Neuronal stem cell (in vitro differentiated cells): ENCODE measurements at regions not wholly inside any gene's neighbourhood (a gene's known extent, or its start where the extent isn't known, plus 50 kb on each side); places are given as distances from the start of the nearest gene placed in this dataset.

Experiments used
- DNase-seq: peaks from one replicate; pipeline ENCODE4 v3.0.0-alpha.2; 2013; ENCODE audit warnings: low spot score
- H2AFZ ChIP-seq: one replicate; pipeline ENCODE4 v1.6.1; 2013; ENCODE audit warnings: mild to moderate bottlenecking, low read length, inconsistent platforms
- H2AK5ac ChIP-seq: 2 replicates; pipeline ENCODE4 v1.6.1; 2013; ENCODE audit warnings: low read depth, mild to moderate bottlenecking, inconsistent platforms, low read length, moderate library complexity, mixed read lengths
- H2BK120ac ChIP-seq: 2 replicates; pipeline ENCODE4 v1.6.1; 2013; ENCODE audit warnings: low read depth, mild to moderate bottlenecking, inconsistent platforms, low read length, moderate library complexity, mixed read lengths
- H2BK12ac ChIP-seq: one replicate; pipeline ENCODE4 v1.6.1; 2013; ENCODE audit warnings: low read length, inconsistent platforms
- H2BK15ac ChIP-seq: 2 replicates; pipeline ENCODE4 v1.6.1; 2013; ENCODE audit warnings: mild to moderate bottlenecking, low read length, inconsistent platforms, mixed read lengths
- H2BK5ac ChIP-seq: one replicate; pipeline ENCODE4 v1.6.1; 2013; ENCODE audit warnings: inconsistent platforms, mild to moderate bottlenecking, low read length, moderate library complexity
- H3K14ac ChIP-seq: one replicate; pipeline ENCODE4 v1.6.1; 2013; ENCODE audit warnings: low read length, inconsistent platforms
- H3K18ac ChIP-seq: 2 replicates; pipeline ENCODE4 v1.6.1; 2013; ENCODE audit warnings: low read length, inconsistent platforms
- H3K23ac ChIP-seq: 2 replicates; pipeline ENCODE4 v1.6.1; 2013; ENCODE audit warnings: low read depth, mild to moderate bottlenecking, mixed read lengths, low read length, inconsistent platforms; ENCODE audit not compliant: poor library complexity
- H3K27ac ChIP-seq: replicated peaks from 3 replicates; pipeline ENCODE4 v1.5.1; 2013; ENCODE audit warnings: low read length, inconsistent platforms
- H3K27me3 ChIP-seq, 3 experiments: 2 replicates each; pipeline ENCODE4 v1.6.1; 2013; ENCODE audit warnings: low read length in 3 of 3, mild to moderate bottlenecking in 2 of 3, inconsistent platforms in 1 of 3, low read depth in 1 of 3, mixed read lengths in 1 of 3, moderate library complexity in 1 of 3; ENCODE audit not compliant: control insufficient read depth in 3 of 3, insufficient read depth in 3 of 3
- H3K36me3 ChIP-seq, 2 donors: replicated peaks in 1 of 2; 2 replicates each; pipeline ENCODE4 v1.6.1; 2013; ENCODE audit warnings: low read length in 2 of 2; ENCODE audit not compliant: control insufficient read depth in 2 of 2, insufficient read depth in 2 of 2
- H3K4ac ChIP-seq: 2 replicates; pipeline ENCODE4 v1.6.1; 2013; ENCODE audit warnings: inconsistent platforms, mild to moderate bottlenecking, low read length, moderate library complexity
- H3K4me1 ChIP-seq, 2 donors: 1 replicate in 1 of 2; 2 replicates in 1 of 2; pipeline ENCODE4 v1.6.1; 2013; ENCODE audit warnings: low read length in 2 of 2, low read depth in 1 of 2; ENCODE audit not compliant: control insufficient read depth in 2 of 2, insufficient read depth in 1 of 2
- H3K4me2 ChIP-seq: one replicate; pipeline ENCODE4 v1.6.1; 2013; ENCODE audit warnings: mild to moderate bottlenecking, low read length, inconsistent platforms; ENCODE audit not compliant: insufficient read depth, poor library complexity, severe bottlenecking
- H3K4me3 ChIP-seq, 2 donors: 2 replicates each; pipeline ENCODE4 v1.5.1; 2013; ENCODE audit warnings: low read length in 2 of 2, mild to moderate bottlenecking in 2 of 2, inconsistent platforms in 1 of 2, moderate library complexity in 1 of 2
- H3K79me1 ChIP-seq: one replicate; pipeline ENCODE4 v1.6.1; 2013; ENCODE audit warnings: low read depth, mild to moderate bottlenecking, inconsistent platforms, low read length, moderate library complexity
- H3K9ac ChIP-seq: one replicate; pipeline ENCODE4 v1.6.1; 2013; ENCODE audit warnings: mild to moderate bottlenecking, low read depth, low read length, inconsistent platforms; ENCODE audit not compliant: poor library complexity
- H3K9me3 ChIP-seq, 2 donors: replicated peaks in 1 of 2; 2 replicates each; pipeline versions ENCODE3 to v1.6.1; 2013; ENCODE audit warnings: low read length in 2 of 2, mild to moderate bottlenecking in 2 of 2, inconsistent platforms in 1 of 2, low read depth in 1 of 2, mixed read lengths in 1 of 2, moderate library complexity in 1 of 2; ENCODE audit not compliant: control insufficient read depth in 2 of 2, insufficient read depth in 1 of 2
- H4K8ac ChIP-seq: one replicate; pipeline ENCODE4 v1.6.1; 2013; ENCODE audit warnings: low read depth, mild to moderate bottlenecking, inconsistent platforms, low read length, moderate library complexity
- H4K91ac ChIP-seq: one replicate; pipeline ENCODE4 v1.6.1; 2013; ENCODE audit warnings: low read length, low read depth, mild to moderate bottlenecking, inconsistent platforms; ENCODE audit not compliant: poor library complexity
- WGBS, 2 donors: extraction: QIAGEN DNeasy Blood & Tissue Kit; methylation state at CpG; one replicate each; pipeline ENCODE4 v1.1.7; 2013; ENCODE audit warnings: missing lambda C conversion rate in 2 of 2, mixed read lengths in 1 of 2; ENCODE audit not compliant: insufficient read length in 2 of 2, insufficient replicate concordance in 1 of 2; ENCODE audit errors: extremely low coverage in 2 of 2; 5-methylcytosine and 5-hydroxymethylcytosine counted together

DNA sequence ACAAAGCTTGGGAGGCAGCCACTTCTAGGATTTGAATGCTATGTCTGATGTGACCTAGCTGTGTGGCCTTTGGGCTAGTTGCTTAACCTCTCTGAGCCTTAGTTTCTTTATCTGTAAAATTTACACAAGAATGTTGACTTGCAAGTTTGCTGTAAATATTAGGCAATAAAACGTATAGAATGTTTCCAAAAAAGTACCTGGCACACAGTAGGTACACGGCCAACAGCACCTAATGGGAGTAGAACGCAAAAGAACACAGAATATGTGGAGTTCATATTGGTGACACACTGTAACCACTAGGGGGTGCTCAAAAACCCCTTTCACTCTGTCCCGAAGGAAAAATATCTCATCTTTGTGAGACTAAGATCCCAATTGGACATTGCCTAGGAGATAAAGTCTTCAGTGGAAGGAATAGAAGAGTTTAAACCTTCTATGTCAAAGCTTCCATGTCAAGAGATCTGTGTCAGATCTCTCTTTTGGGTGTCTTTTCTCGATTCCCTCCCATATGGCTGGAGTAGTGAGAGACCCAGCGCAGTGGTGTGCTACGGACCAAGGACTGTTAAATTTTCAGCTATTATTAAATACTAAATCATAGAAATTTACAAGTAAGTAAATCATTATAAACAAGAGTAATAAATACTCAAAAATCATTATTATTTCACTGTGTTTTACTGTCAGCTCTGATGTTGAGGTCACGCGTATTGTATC lies 145.4 kb upstream of the RAD23B start:
- Histone ChIP-seq H3K9me3 (no peaks in the 10 kb centered on the region), H3K4me2 (no peak overlapping the region), H2AFZ (no peak overlapping the region), H2AK5ac (no peak overlapping the region), H2BK5ac (no peak overlapping the region), H3K14ac (no peak overlapping the region), H3K79me1 (no peaks in the 10 kb centered on the region), H4K91ac (no peak overlapping the region), H3K4me3 (no peak overlapping the region), H3K9ac (no peak overlapping the region), H4K8ac (no peak overlapping the region), H3K4me1 (peaks cover 0 to 4% of the 10 kb centered on the region in 2 donors), H2BK120ac (no peak overlapping the region), H2BK12ac (no peak overlapping the region), H3K18ac (no peak overlapping the region), H3K4ac (no peak overlapping the region), H3K27me3 (no peaks in the 10 kb centered on the region), H3K36me3 (no peaks in the 10 kb centered on the region), H2BK15ac (no peak overlapping the region), H3K27ac (no peak overlapping the region), H3K23ac (no peak overlapping the region)
- no peak for DNase-seq
- no CpG with 5 or more reads among the region's 9 CpGs for WGBS, 2 donors

DNA sequence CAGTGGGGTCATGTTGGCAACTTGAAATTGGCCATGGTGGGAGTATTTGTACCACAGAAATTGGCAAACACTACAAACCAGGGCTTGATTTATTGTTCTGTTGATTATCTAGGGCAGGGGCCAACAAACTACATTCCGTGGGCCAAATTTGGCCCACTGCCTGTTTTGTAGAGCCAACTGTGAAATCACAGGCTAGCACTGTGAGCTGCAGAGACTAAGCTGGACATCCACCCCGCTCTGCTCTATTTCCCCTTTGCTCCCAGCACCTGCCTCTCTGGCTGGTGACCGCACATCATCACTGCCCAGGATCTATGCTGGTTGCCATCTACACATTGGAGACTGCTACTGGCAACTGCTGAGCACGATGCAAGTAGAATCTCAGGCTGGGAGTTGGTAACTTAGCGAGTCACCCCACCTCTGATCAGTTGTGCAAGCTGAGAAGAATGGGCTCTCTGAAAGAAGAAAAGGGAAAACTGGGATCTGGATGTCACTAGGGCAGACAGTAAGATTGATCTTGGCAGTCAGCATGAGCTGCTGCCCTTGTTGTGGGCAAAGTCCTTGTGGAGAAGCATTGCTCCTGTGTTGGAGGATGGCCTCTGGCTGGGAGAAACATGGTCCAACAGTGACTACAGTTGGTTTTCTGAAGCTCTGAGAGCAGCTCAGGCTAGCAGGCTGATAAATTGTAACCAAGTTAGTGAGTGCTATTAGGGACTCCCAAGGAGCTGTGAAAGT lies 144.7 kb upstream of the RAD23B start:
- H4K8ac ChIP-seq, result no peak overlapping the region

GRCh38 chr9:107141967-107142366 lies 141.1 kb upstream of the RAD23B start:
- no peaks in the 10 kb centered on the region for H3K36me3 ChIP-seq
- no peak overlapping the region for H2AFZ ChIP-seq
- no peak overlapping the region for H3K4me3 ChIP-seq
- no peak overlapping the region for H2BK5ac ChIP-seq
- no CpG with 5 or more reads among the region's 5 CpGs for WGBS, 2 donors
- H2BK12ac ChIP-seq, result no peak overlapping the region
- no peak overlapping the region for H3K4me2 ChIP-seq
- no peak overlapping the region for H3K27ac ChIP-seq
- H3K9ac ChIP-seq, result no peak overlapping the region
- peaks cover 0 to 4% of the 10 kb centered on the region in 2 donors for H3K4me1 ChIP-seq
- H3K79me1 ChIP-seq, result no peaks in the 10 kb centered on the region
- H3K4ac ChIP-seq, result no peak overlapping the region
- no peak overlapping the region for H2BK120ac ChIP-seq
- no peak overlapping the region for H3K18ac ChIP-seq
- H4K8ac ChIP-seq, result no peak overlapping the region
- no peak overlapping the region for H3K23ac ChIP-seq
- no peak overlapping the region for H4K91ac ChIP-seq
- no peak overlapping the region for H2AK5ac ChIP-seq
- H2BK15ac ChIP-seq, result no peak overlapping the region
- DNase-seq, result no peak
- H3K9me3 ChIP-seq, result no peaks in the 10 kb centered on the region
- H3K27me3 ChIP-seq, result no peaks in the 10 kb centered on the region
- H3K14ac ChIP-seq, result no peak overlapping the region

More for the DNA sequence above, 144.7 kb upstream of the RAD23B start:
- H2AK5ac ChIP-seq, result no peak overlapping the region
- H2BK120ac ChIP-seq, result no peak overlapping the region
- no peak overlapping the region for H3K14ac ChIP-seq
- WGBS, 2 donors, result no CpG with 5 or more reads among the region's 5 CpGs
- H3K27ac ChIP-seq, result no peak overlapping the region
- DNase-seq, result no peak
- no peaks in the 10 kb centered on the region for H3K9me3 ChIP-seq
- H3K18ac ChIP-seq, result peak overlapping the region; percentile 81
- no peaks in the 10 kb centered on the region for H3K27me3 ChIP-seq
- no peak overlapping the region for H3K4me2 ChIP-seq
- H3K4ac ChIP-seq, result no peak overlapping the region
- H4K91ac ChIP-seq, result no peak overlapping the region
- H2AFZ ChIP-seq, result no peak overlapping the region
- H3K4me3 ChIP-seq, result no peak overlapping the region
- H3K23ac ChIP-seq, result no peak overlapping the region
- H2BK12ac ChIP-seq, result peak overlapping the region; percentile 80
- H3K4me1 ChIP-seq, result peaks cover 0 to 4% of the 10 kb centered on the region in 2 donors
- H3K9ac ChIP-seq, result no peak overlapping the region
- no peaks in the 10 kb centered on the region for H3K79me1 ChIP-seq
- peak overlapping the region; percentile 76 for H2BK15ac ChIP-seq
- no peak overlapping the region for H2BK5ac ChIP-seq
- no peaks in the 10 kb centered on the region for H3K36me3 ChIP-seq

- Histone ChIP-seq H3K23ac (no peak overlapping the region), H4K91ac (no peak overlapping the region), H3K4me2 (no peak overlapping the region), H3K36me3 (no peaks in the 10 kb centered on the region), H3K9ac (no peak overlapping the region), H3K27ac (no peak overlapping the region), H3K79me1 (no peaks in the 10 kb centered on the region), H2AFZ (no peak overlapping the region), H2BK12ac (no peak overlapping the region), H3K18ac (no peak overlapping the region), H3K4me3 (no peak overlapping the region), H2BK15ac (no peak overlapping the region), H3K27me3 (no peaks in the 10 kb centered on the region), H2AK5ac (no peak overlapping the region), H2BK5ac (no peak overlapping the region), H3K9me3 (no peaks in the 10 kb centered on the region), H2BK120ac (no peak overlapping the region), H3K4me1 (peaks cover 0 to 4% of the 10 kb centered on the region in 2 donors), H4K8ac (no peak overlapping the region), H3K14ac (no peak overlapping the region), H3K4ac (no peak overlapping the region)
- no peak for DNase-seq
- WGBS, 2 donors, result no CpG with 5 or more reads among the region's 1 CpG
Measured at GRCh38 chr9:107142430-107142829, 140.6 kb upstream of the RAD23B start.
